ENCODE measurements at regions not wholly inside any gene's neighbourhood (a gene's known extent, or its start where the extent isn't known, plus 50 kb on each side); places are given as distances from the start of the nearest gene placed in this dataset.

DNA sequence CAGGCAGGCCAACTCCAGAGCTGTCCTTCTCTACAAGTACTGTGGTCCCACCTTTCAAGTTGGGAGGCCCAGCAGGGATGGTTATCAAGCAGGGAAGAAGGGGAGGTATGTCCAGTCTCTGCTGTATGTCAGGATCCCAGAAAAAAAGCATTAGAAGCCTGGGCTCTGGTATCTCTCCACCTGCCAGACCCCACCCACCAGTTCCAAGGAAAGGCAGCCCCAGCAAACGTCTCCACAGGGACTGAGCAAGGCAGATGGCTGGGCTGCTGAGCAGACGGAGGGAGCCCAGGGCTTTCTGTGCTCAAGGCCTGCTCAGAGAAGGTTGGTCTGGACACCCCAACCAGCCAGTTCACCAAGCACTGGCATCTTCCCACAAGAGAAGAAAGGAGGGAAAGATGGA lies 287.8 kb downstream of the XXYLT1 start:
- no peak for DNase-seq
- intact Hi-C loops (cut with DNase I): no loop called here

DNA sequence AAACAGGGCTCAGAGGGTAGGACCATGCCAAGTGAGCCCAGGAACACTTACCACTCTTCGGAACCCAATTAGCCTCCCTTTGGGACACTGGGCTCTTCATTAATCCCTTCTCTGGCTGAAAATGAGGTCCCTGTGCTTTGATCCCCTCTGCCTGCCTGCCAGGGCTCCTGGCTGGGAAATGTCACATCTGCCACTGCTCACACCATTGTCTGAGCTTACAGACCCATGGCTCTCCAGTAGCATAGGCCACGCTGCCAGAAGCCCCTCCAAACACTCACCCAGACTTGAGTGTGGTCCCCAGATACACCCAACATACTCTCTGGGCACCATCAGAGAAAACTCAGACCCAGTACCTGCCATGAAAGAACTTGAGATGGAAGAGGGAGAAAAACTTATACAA lies 287.3 kb downstream of the XXYLT1 start:
- intact Hi-C loops (cut with DNase I): no loop called here
- DNase-seq: peak in 1 of 10 donors; percentile 67

DNA sequence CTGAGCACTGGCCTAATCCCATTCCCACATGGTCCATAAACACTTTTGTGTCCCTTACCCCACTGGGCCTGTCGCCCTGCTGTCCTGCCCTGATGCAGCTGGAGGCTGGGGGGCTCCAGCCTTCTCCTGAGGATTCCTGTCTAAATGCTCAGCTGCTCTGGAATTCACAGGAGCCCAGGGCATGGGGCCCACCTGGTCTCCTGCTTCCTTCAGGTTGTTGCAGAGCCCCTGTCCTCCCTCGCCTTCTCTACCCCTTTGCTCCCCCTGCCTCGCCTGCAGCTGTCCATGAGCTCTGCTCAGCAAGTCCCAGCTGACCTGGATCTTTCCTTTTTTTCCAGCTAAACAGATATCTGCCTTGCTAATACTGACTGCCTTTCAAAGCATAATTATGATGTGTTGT lies 286.9 kb downstream of the XXYLT1 start:
- DNase-seq: peak in 1 of 10 donors; percentile 75
- intact Hi-C loops (cut with DNase I): no loop called here

DNA sequence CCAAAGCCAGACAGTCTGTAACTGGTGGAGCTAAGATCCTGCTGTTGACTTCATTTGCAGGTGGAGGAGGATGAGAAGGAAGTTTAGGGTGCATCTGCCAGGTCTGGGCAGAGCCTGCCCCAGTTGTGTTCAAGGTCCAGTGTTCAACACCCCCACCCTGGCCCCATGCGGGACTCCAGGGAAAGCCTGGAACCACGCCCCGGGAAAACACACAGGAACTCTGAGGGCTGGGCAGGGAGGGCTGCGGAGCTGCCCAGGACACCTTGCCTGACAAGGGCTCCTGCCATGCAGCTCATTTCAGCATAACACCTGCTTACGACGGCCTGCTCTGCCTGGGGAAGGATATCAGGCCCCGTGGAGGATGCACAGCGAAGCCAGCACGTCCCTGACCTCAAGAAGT lies 286.3 kb downstream of the XXYLT1 start:
- intact Hi-C loops (cut with DNase I): no loop called here

DNA sequence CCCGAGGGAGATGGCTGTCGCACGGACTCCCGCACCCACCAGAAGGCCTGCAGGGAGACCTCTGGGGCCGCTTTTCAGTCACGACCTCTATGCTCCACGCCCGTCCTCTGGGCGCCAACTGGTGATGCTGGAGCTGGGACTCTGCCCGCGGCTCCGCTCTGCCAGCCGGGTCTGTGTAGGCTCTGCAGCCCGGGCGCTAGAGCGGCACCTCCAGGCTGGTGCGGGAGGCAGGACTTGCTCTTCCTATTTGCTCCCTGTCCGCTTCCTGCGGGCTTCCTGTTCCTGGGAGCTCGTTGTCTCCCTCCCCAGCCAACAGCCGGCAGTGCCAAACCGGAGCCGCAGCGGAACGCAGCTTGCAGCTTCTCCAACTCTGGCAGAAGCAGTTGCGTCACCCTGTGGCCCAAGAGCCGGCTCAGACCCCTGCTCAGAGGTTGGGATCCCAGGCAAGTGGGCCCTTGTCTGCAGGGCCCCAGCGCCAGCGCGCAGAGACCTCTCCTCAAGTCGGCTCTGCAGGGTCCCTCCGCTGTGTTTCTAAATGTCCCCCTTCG lies 285.9 kb downstream of the XXYLT1 start:
- DNase-seq: peak in 6 of 10 donors; percentile 14 to 90 (median 42)
- intact Hi-C loops (cut with DNase I): no loop called here

More for the DNA sequence above, 286.3 kb downstream of the XXYLT1 start:
- DNase-seq: peak in 1 of 10 donors; percentile 49

DNA sequence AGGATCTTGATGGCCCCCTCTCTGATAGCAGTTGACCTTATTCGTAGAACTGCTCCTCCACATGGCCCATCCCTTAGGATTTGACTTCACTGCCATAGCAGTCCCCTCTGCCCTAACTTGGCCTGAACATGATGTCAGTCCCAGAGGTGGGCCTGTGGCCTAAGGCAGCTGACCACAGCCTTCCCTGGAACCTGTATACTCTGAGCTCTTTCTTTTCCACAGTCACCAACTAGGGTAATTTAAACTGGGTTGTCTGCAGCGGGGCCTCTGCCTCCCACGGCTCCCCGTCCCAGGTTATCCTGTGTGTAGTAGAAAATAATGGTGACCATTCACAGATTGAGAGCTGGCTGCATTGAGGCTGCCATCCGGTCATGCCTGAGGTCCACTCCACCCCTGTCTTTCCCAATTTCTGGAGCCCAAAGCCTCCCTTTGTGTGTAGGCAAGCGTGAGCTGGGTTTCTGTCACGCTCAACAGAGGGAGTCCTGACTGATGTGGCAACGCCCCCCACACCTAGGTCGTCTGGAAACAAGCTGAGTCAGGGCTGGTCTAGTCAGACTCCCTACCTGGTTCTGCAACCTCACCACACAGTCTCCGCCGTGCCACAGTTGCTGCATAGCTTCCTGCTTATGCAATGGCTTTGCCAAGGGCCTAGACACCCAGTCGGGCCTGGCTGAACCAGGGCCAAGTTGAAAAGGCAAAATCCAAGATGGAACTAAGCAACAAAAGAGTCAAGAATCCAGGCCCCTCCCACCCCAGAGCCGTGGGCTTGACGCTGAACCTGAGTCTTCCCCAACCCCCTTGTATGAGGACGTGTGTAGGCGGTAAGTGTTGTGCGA lies 284.5 kb downstream of the XXYLT1 start:
- intact Hi-C loops (cut with DNase I): no loop called here
- peak in 1 of 10 donors; percentile 83 for DNase-seq

DNA sequence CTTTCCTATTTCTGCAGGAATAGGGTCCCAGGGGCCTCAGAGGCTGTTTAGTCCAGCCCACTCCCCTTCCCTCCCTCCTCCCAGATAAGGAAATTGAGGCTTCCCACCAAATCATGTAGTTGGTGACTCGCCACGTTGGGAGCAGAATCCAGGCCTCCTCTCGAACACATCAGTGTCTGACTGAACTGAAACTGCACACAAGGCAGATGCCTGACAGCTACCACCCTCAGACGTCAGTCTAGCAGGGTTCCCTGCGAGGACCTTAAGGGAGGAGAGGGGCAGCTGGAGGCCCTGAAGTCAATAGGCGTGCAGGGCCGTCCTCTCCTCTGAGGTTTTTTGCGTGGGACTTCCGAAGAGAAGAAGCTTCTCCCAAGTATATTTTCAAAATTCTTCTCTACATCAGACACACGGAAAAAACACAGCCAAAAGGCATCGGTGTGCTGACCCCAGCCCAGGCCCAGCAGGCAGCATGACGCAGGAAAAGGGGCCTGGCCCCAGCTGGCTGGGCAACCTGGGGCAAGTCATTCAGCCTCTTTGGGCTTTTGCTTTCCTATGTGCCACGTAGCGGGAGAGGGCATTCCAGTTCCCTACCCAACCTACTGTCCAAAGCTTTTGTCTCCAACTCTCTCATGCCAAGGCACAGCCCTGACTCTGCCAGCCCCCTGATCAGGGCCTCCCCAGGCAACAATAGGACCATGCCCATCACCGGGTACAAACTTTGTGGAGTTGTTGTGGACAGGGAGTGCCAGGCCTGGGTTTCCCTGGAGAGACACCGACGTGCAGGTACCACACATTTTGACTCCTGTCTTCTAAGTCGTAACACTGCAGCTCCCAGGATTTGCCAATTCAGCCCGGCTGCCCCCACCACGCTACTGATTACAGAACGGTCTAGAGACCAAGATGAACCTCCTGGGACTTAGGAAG lies 283.1 kb downstream of the XXYLT1 start:
- intact Hi-C loops (cut with DNase I): no loop called here

DNA sequence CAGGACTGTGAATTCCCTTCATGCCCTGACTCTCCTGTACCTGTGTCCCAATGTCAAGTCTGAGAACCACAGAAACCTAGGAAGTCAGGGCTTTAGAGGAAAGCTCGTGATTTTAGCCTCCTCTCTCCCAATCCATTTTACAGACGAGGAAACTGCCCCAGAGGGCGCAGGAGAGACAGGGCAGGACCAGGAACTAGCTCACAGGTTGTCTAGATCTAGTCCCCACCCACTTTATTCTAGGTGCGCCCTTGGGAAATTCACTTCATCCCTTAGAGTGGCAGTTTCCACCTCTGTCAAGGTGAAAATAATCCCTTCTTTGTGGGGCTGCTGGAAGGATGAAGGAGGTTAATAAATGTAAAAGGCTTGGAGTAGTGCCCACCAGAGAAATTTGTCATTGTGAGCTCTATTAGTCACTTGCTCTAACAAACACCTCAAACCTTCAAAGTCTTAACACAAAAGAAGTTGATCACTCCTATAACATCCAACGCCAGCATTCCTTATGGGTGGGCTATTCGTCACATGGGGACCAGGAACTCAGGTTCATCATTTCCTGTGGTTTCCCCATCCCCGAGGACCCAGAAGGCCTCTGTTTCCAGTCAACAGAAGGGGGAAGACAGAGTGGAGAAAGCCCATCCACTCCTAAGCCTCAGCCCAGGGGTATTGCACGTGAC lies 282.3 kb downstream of the XXYLT1 start:
- intact Hi-C loops (cut with DNase I): no loop called here

More for the DNA sequence above, 283.1 kb downstream of the XXYLT1 start:
- DNase-seq: peak in 1 of 10 donors; percentile 62

DNA sequence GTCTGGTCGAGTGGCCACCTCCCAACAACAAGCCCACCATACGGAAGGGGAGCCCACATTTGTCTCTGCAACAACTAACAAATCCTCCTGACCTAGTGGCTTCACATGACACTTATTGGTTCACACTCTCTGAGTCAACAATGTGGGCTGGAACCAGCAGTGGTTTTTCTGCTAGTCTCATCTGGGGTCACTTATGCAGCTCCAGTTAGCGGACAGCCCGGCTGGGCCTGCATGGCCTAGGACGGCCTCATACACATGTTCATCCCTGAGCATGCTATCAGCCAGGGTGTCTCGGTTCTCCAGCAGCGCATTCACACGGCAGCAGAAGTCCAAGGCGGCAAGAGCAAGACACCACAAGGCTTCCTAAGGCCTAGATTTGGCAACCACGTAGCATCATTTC lies 281.7 kb downstream of the XXYLT1 start:
- no peak for DNase-seq
- intact Hi-C loops (cut with DNase I): no loop called here

More for the DNA sequence above, 282.3 kb downstream of the XXYLT1 start:
- DNase-seq: no peak

DNA sequence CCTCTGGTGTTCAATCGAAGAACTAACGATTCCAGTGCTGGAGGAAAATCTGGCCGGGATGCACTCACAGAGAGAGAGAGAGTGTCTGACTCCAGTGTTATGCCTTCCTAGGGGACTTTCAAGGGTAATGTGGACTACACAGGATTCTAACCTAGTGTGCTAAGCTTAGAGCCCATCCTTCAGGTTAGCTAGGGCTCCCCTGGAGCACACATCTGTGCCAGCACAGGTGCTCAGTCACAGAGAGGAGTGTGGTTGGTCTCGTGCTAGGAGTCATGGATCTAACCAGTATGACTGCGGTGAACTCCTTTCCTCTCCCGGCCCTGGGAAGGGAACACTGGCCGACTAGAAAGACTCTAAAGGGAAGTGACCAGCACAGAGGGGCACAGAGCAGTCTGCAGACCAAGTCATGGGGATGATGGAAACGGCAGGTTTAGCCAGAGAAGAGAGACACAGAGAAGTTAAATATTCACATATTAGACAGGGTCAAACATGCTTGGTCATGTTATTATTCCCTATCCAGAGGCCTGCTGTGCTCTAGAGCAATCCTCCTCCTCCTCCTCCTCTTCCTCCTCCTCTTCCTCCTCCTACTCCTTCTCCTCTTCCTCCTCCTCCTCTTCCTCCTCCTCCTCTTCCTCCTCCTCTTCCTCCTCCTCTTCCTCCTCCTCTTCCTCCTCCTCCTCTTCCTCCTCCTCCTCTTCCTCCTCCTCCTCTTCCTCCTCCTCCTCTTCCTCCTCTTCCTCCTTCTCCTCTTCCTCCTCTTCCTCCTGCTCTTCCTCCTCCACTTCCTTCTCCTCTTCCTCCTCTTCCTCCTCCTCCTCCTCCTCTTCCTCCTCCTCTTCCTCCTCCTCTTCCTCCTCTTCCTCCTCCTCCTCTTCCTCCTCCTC lies 280.3 kb downstream of the XXYLT1 start:
- no peak for DNase-seq
- intact Hi-C loops (cut with DNase I): no loop called here

DNA sequence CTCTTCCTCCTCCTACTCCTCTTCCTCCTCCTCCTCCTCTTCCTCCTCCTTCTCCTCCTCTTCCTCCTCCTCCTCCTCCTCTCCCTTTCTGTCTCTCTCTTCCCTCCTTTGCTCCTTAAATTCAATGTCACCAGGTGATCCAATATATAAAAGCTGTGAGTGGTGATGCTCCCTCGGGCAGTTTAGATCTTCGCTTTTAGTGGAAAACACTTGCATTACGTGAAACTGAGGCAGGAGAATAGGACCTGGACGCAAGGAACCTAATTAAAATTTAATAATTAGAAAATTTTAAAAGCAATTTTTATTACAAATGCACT lies 279.7 kb downstream of the XXYLT1 start:
- DNase-seq: no peak
- intact Hi-C loops (cut with DNase I): no loop called here

DNA sequence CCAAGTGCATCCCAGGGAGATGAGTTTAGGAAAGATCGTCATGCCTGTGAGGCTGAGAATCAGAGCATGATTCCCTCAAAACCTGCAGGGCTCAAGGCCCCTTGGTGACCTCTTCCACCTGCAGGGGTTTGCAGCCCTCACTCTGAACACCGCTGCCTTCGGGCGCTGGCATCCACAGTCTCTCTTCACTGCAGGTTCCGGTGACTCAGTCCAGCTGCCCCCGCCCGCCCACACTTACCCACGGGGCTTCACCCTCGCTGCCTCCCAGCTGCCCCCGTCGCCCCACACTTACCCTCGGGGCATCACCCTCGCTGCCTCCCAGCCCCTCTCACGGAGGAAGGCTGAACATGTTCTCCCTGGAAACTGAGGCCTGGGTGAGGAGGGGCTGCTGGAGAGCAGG lies 277.1 kb downstream of the XXYLT1 start:
- intact Hi-C loops (cut with DNase I): no loop called here
- DNase-seq: peak in 1 of 10 donors; percentile 69

DNA sequence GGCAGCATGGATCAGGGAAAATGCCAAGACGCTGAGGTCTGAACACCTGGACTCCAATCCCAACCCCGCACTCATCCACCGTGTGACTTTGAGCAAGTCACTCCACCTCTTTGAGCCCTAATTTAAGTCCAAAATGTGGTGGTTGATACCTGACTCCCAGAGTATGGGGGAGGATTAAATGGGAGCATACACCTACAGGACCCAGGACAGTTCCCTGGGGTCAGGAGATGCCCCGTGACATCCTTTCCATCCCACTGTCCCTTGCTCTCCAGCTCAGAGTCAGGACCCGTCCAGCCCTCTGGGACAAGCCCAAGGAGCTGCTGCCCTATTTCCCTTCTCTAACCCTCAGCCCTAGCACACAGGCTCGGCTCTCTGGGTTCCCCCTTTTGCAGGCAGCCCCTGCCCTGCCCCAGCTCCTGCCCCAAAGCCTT lies 276.4 kb downstream of the XXYLT1 start:
- intact Hi-C loops (cut with DNase I): no loop called here
- peak in 1 of 10 donors; percentile 59 for DNase-seq

DNA sequence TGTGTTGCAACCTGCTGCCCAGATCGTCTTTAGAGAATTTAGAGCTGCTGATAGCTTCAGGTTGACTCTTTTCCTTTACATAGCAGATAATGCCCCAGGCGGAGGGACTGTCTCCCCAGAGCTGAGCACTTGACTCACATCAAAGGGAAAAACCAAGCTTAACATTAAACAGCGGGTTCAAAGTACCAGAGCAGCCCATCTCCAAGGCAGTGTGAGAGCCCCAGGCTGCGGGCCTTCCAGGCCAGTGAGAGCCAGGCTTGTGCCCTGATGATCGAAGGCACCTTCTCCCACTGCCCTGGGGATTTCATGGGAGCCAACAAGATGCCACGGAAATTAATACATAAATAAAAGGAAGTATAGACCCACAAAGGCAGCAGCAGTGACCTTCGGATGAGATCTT lies 275.6 kb downstream of the XXYLT1 start:
- DNase-seq: peak in 1 of 10 donors; percentile 63
- intact Hi-C loops (cut with DNase I): no loop called here

DNA sequence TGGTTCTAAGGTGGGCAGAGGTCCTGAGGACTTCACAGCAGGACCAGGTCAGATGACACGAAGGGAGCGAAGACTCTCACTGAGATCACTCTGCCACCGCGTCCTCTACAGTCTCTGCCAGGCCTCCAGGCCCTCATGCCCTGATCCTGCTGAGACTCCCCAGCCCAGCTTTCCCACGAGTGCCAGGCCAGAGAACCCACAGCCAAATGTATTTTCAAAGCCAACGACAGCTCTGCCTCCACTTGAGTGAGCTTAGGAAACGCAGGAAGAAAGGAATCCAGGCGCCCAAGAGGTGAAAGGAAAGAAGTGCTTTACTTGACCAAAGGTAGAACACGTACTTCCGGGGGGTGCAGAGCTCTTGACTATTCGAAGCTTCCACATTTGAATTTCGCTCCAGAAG lies 275.0 kb downstream of the XXYLT1 start:
- no peak for DNase-seq

DNA sequence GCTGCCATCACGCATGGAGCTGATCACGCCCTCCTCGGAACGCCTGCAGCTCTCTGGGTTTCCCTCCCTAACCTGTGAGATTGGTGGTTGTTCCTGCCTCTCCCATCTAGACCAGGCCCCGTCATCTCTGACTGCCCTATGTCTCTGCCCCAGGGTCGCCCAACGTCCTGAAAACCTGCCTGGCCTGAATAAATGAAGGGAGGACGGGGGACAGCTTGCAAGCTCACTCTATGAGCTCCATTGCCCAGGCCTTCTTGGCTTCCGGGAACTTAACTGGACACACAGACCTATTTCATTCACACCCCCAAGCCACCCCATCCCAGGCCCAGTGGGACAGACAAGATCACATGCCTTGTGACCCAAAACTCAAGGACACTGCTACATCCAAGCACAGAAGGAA lies 274.2 kb downstream of the XXYLT1 start:
- DNase-seq: no peak
- intact Hi-C loops (cut with DNase I): no loop called here

More for the DNA sequence above, 275.0 kb downstream of the XXYLT1 start:
- intact Hi-C loops (cut with DNase I): no loop called here

DNA sequence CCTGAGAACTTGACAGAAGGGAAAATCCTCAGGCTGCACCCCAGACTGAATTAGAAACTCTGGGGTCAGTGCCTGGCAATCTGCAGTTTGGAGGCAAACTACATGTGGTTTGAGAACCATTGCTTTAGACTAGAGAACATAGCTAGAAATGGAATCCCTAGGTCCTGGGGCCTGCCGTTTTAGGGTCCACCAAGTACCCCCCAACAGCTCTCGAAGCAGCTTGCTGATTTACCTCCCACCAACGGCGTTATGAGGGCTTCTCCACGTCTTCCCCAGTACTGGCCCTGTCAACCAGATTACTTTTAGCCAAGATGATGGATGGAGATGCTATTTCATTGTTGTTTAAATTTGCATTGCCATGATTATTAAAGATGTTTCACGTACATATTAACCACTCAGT lies 272.5 kb downstream of the XXYLT1 start:
- no peak for DNase-seq
- intact Hi-C loops (cut with DNase I): no loop called here

DNA sequence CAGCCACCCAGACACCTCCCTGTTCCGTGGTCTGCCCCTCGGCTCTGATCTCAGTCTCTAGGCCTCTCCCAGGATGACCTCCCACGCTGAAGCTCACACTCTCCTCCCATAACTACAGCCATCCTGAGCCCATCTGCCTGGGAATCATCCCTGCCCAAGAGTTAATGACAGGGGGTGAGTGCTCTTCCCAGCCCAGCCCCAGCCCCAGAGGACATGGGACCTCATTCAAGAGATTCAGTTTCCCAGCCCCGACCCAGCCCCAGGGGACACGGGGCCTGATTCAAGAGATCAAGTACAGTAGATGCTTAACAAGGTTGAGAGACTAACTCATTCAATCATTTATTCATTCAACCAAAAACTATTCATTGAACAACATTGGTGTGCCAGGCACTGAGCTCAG lies 272.0 kb downstream of the XXYLT1 start:
- DNase-seq: no peak
- intact Hi-C loops (cut with DNase I): no loop called here

DNA sequence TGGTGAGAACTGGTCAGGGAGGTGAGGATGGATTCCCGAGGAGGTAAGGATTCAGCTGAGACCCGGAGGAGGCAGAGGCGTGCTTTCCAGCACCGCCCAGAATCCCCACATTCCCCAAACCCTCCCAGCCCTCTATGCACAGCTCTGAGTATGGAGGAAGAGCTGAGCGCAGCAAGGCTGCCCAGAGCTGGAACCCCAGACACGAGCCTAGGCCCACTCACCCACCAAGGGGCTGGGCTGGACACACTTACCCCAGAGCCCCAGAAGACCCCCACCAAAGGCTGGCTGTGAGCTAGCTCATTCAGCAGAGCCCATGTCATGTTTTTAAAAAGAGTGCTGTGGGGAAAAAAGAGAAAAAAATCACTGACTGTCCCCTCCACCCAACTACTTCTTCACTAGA lies 271.5 kb downstream of the XXYLT1 start:
- intact Hi-C loops (cut with DNase I): no loop called here
- no peak for DNase-seq

DNA sequence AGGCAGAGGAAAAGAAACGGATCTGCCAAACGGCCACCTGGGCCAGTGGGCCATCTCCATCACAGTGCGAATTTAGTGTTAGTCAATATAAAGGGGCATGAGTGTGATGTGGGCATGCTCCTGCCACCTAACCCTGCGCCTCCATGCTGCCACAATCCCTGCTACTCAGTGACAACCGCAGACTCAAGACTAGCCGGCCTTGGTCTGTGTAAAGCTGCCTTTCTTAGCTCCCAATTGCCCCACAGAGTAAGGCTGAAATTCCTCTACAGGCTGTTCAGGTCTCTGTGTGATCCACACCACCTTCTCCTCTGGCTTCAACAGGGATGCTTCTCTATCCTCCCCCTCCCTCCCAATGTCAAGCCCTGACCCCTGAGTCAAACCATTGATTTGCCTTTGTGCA lies 269.7 kb downstream of the XXYLT1 start:
- no peak for DNase-seq
- intact Hi-C loops (cut with DNase I): no loop called here

Data from posterior cingulate gyrus (tissue), 11 donors.